Endothelial cell of umbilical vein (primary cell): ENCODE measurements at regions not wholly inside any gene's neighbourhood (a gene's known extent, or its start where the extent isn't known, plus 50 kb on each side); places are given as distances from the start of the nearest gene placed in this dataset.

Experiments
- BruUV-seq: library from RNA; stranded (reverse); fragments of 400-500 nt; replicated peaks from 2 replicates; lab custom pipeline; 2021; lab: Mats Ljungman, UMichigan
- CTCF ChIA-PET: fragments of 300-600, 350-600 bp; sonication (Branson Sonifier 250); formaldehyde crosslinking; loops from one replicate; lab custom pipeline; 2021; ENCODE audit warnings: antibody characterized with exemption, inconsistent platforms; lab: Charles Lee
- POLR2A ChIA-PET: fragments of 300-600, 350-600 bp; sonication (Branson Sonifier 250); formaldehyde crosslinking; loops from one replicate; lab custom pipeline; 2021; ENCODE audit warnings: antibody characterized with exemption, inconsistent platforms; lab: Charles Lee
- DNase-seq: peaks from one replicate; pipeline ENCODE4 v3.0.0-alpha.2; 2011; ENCODE audit warnings: low read depth, low spot score
- FAIRE-seq: peaks from 2 replicates; lab custom pipeline; 2011; peaks lifted over from hg19 to GRCh38; lab: Jason Lieb, UNC
- H2AFZ ChIP-seq: 2 replicates; pipeline ENCODE4 v1.6.0; 2012; ENCODE audit warnings: low read depth, low read length, control low read depth, inconsistent platforms
- H3K27ac ChIP-seq: 2 replicates; pipeline ENCODE4 v1.5.1; 2011; ENCODE audit warnings: low read depth, mild to moderate bottlenecking, control low read depth, low read length, moderate library complexity; ENCODE audit not compliant: insufficient read depth
- H3K27me3 ChIP-seq, 2 experiments: 2 replicates each; pipeline versions ENCODE4 v1.6.0 to v1.6.1; 2011; ENCODE audit warnings: low read length in 2 of 2, mixed read lengths in 1 of 2; ENCODE audit not compliant: control insufficient read depth in 2 of 2, insufficient read depth in 2 of 2
- H3K36me3 ChIP-seq, 2 experiments: 2 replicates in 1 of 2; 3 replicates in 1 of 2; pipeline ENCODE4 v1.5.1; 2011; ENCODE audit warnings: low read length in 2 of 2, mild to moderate bottlenecking in 1 of 2, moderate library complexity in 1 of 2; ENCODE audit not compliant: control insufficient read depth in 2 of 2, insufficient read depth in 2 of 2; ENCODE audit errors: extremely low read depth in 1 of 2
- H3K4me1 ChIP-seq: 3 replicates; pipeline ENCODE4 v1.5.1; 2011; ENCODE audit warnings: mild to moderate bottlenecking, low read length; ENCODE audit not compliant: control insufficient read depth, insufficient read depth; ENCODE audit errors: extremely low read depth
- H3K4me2 ChIP-seq: 2 replicates; pipeline ENCODE4 v1.6.1; 2011; ENCODE audit warnings: low read length, control low read depth, mixed read lengths; ENCODE audit not compliant: insufficient read depth
- H3K4me3 ChIP-seq, 3 experiments: fragments of 200-600 bp in 1 of 3; sonication (generic), shearing (Covaris generic) in 1 of 3; replicated peaks in 1 of 3; 2 replicates each; pipeline ENCODE4 v1.5.1; 2011 to 2016; ENCODE audit warnings: control low read depth in 3 of 3, low read length in 3 of 3, mild to moderate bottlenecking in 2 of 3, inconsistent platforms in 1 of 3, low read depth in 1 of 3, moderate library complexity in 1 of 3; ENCODE audit not compliant: insufficient read depth in 1 of 3
- H3K79me2 ChIP-seq: 2 replicates; pipeline ENCODE4 v1.6.0; 2012; ENCODE audit warnings: low read length, inconsistent platforms; ENCODE audit not compliant: control insufficient read depth, insufficient read depth
- H3K9ac ChIP-seq: replicated peaks from 2 replicates; pipeline ENCODE3; 2011; ENCODE audit warnings: low read length, control low read depth; ENCODE audit not compliant: insufficient read depth; ENCODE audit errors: extremely low read depth
- H3K9me1 ChIP-seq: replicated peaks from 3 replicates; pipeline ENCODE4 v1.6.0; 2011; ENCODE audit warnings: mild to moderate bottlenecking, low read length; ENCODE audit not compliant: control insufficient read depth, insufficient read depth; ENCODE audit errors: extremely low read depth
- H3K9me3 ChIP-seq: replicated peaks from 2 replicates; pipeline ENCODE4 v1.5.1; 2012; ENCODE audit warnings: low read length, inconsistent platforms; ENCODE audit not compliant: control insufficient read depth, insufficient read depth
- H4K20me1 ChIP-seq: replicated peaks from 2 replicates; pipeline ENCODE3; 2011; ENCODE audit warnings: mild to moderate bottlenecking, low read length; ENCODE audit not compliant: control insufficient read depth, insufficient read depth; ENCODE audit errors: extremely low read depth
- CTCF ChIP-seq, 2 donors: IDR thresholded peaks; 1 replicate in 1 of 2; 2 replicates in 1 of 2; pipeline ENCODE4 v1.5.1; 2011; ENCODE audit warnings: low read length in 2 of 2, mild to moderate bottlenecking in 2 of 2, moderate library complexity in 2 of 2, control low read depth in 1 of 2, inconsistent platforms in 1 of 2, low read depth in 1 of 2; ENCODE audit not compliant: insufficient read depth in 1 of 2; ENCODE audit errors: extremely low read depth in 1 of 2
- EZH2 ChIP-seq: IDR thresholded peaks from 2 replicates; pipeline ENCODE4 v1.6.1; 2012; ENCODE audit warnings: borderline replicate concordance, low read depth, mild to moderate bottlenecking, moderate library complexity, low read length, inconsistent platforms; ENCODE audit not compliant: severe bottlenecking
- FOS ChIP-seq: IDR thresholded peaks from 2 replicates; pipeline ENCODE4 v1.6.1; 2011; ENCODE audit warnings: mild to moderate bottlenecking, low read length, moderate library complexity, borderline replicate concordance; ENCODE audit not compliant: insufficient read depth
- GATA2 ChIP-seq: IDR thresholded peaks from 2 replicates; pipeline ENCODE4 v1.7.0; 2011; ENCODE audit warnings: low read depth, mild to moderate bottlenecking, moderate library complexity, mixed read lengths, low read length; ENCODE audit not compliant: insufficient read length, insufficient read depth
- JUN ChIP-seq: IDR thresholded peaks from 2 replicates; pipeline ENCODE4 v1.6.1; 2011; ENCODE audit warnings: borderline replicate concordance, low read depth; ENCODE audit not compliant: insufficient read length, insufficient read depth
- MAX ChIP-seq: IDR thresholded peaks from 2 replicates; pipeline ENCODE4 v1.6.1; 2011; ENCODE audit not compliant: insufficient read depth, insufficient read length
- MYC ChIP-seq: IDR thresholded peaks from one replicate; pipeline ENCODE4 v1.6.1; 2011; ENCODE audit warnings: mild to moderate bottlenecking, low read depth, low read length
- POLR2A ChIP-seq: IDR thresholded peaks from 2 replicates; pipeline ENCODE4 v1.6.1; 2012; ENCODE audit warnings: low read depth, mild to moderate bottlenecking, control low read depth, low read length
- POLR2AphosphoS5 ChIP-seq: IDR thresholded peaks from 2 replicates; pipeline ENCODE4 v1.6.1; 2012; ENCODE audit warnings: low read depth, mild to moderate bottlenecking, control low read depth, low read length, moderate library complexity; ENCODE audit not compliant: insufficient read depth
- dilution Hi-C: fragments of 300-500 bp; cut with MboI; formaldehyde crosslinking; loops from one replicate; pipeline ENCODE4 v1.15.0; 2019; ENCODE audit warnings: low sequenced_read_pairs; ENCODE audit not compliant: extremely low pct_ligation_motif_present
- intact Hi-C: fragments of 100-400 bp; cut with micrococcal nuclease; formaldehyde crosslinking; loops from one replicate; pipeline ENCODE4 v1.10.0; 2022

- H3K4me2 ChIP-seq, result no peak overlapping the region
- no peak overlapping the region for H3K9ac ChIP-seq
- ChIA-PET CTCF (no interaction called here), POLR2A (no interaction called here)
- DNase-seq (no peak), FAIRE-seq (no peak)
- no peaks in the 10 kb centered on the region for H3K27me3 ChIP-seq
- no peaks in the 10 kb centered on the region for H3K79me2 ChIP-seq
- no peak overlapping the region for H3K27ac ChIP-seq
- H3K36me3 ChIP-seq, result no peaks in the 10 kb centered on the region
- no peaks in the 10 kb centered on the region for H3K9me3 ChIP-seq
- H3K9me1 ChIP-seq, result no peaks in the 10 kb centered on the region
- H3K4me3 ChIP-seq, result no peak overlapping the region
- BruUV-seq, result no TSS peak
- intact Hi-C loops, result no loop called here
- no peaks in the 10 kb centered on the region for H3K4me1 ChIP-seq
- dilution Hi-C loops, result no loop called here
- TF ChIP-seq JUN (no peak), MAX (no peak), MYC (no peak), GATA2 (no peak), FOS (no peak), CTCF (IDR thresholded peaks at IDR 0.05; ENCODE audit: extremely low read depth in 1 of 2, insufficient read depth in 1 of 2, low read depth in 1 of 2, low read length in 2 of 2) (no peak), POLR2AphosphoS5 (no peak), POLR2A (no peak), EZH2 (no peak)
- H2AFZ ChIP-seq, result no peak overlapping the region
- no peaks in the 10 kb centered on the region for H4K20me1 ChIP-seq
Measured at GRCh38 chr16:17944345-17944744, 392.2 kb downstream of the NPIPA8 start.
